GM12892 (cell line): ENCODE measurements at regions not wholly inside any gene's neighbourhood (a gene's known extent, or its start where the extent isn't known, plus 50 kb on each side); places are given as distances from the start of the nearest gene placed in this dataset.

ENCODE experiments used
- POLR2A ChIP-seq: IDR thresholded peaks from 2 replicates; pipeline ENCODE4 v1.6.1; 2011; ENCODE audit warnings: low read depth, low read length, control low read depth
- TAF1 ChIP-seq: IDR thresholded peaks from 2 replicates; pipeline ENCODE4 v1.6.1; 2011; ENCODE audit warnings: low read depth, mild to moderate bottlenecking, control low read depth, low read length, borderline replicate concordance

- no peak for TF ChIP-seq TAF1
- no peak for TF ChIP-seq POLR2A
Observed at GRCh38 chr12:4037747-4038312, 164.6 kb upstream of the PARP11 start.
